SK-N-SH treated with all-trans-retinoic acid at 6 μM for 48 hours (cell line): ENCODE measurements at regions not wholly inside any gene's neighbourhood (a gene's known extent, or its start where the extent isn't known, plus 50 kb on each side); places are given as distances from the start of the nearest gene placed in this dataset.

Experiments
- ATAC-seq: fragments of 200-7000 bp; cut with Tn5 transposase; 3 replicates; pipeline ENCODE4 v1.9.1; 2020; ENCODE audit warnings: mild to moderate bottlenecking, moderate library complexity
- ARNTL ChIP-seq: fragments of 450-650 bp; formaldehyde crosslinking; IDR thresholded peaks from 2 replicates; pipeline ENCODE4 v1.5.0; 2020; ENCODE audit warnings: low read depth, mild to moderate bottlenecking, moderate library complexity, borderline replicate concordance
- BACH2 ChIP-seq: fragments of 250-450 bp; sonication (Bioruptor Pico); IDR thresholded peaks from 2 replicates; pipeline ENCODE4 v1.9.0; 2021; ENCODE audit warnings: mild to moderate bottlenecking, borderline replicate concordance
- CREB5 ChIP-seq: fragments of 250-450 bp; sonication (Bioruptor Pico); IDR thresholded peaks from 2 replicates; pipeline ENCODE4 v1.5.1; 2020; ENCODE audit warnings: low read depth, mild to moderate bottlenecking, moderate library complexity
- CSDC2 ChIP-seq: fragments of 250-450 bp; sonication (Bioruptor Pico); IDR thresholded peaks from 2 replicates; pipeline ENCODE4 v1.5.0; 2020; ENCODE audit warnings: mild to moderate bottlenecking, moderate library complexity
- CSRNP3 ChIP-seq: fragments of 250-450 bp; sonication (Bioruptor Pico); IDR thresholded peaks from 2 replicates; pipeline ENCODE4 v1.5.1; 2021; ENCODE audit warnings: mild to moderate bottlenecking, moderate library complexity
- ESRRG ChIP-seq: fragments of 250-450 bp; sonication (Bioruptor Pico); IDR thresholded peaks from 2 replicates; pipeline ENCODE4 v1.6.1; 2021; ENCODE audit warnings: mild to moderate bottlenecking
- ISL1 ChIP-seq: fragments of 250-450 bp; sonication (Bioruptor Pico); IDR thresholded peaks from 2 replicates; pipeline ENCODE4 v2.1.2; 2022; ENCODE audit warnings: mild to moderate bottlenecking, moderate library complexity
- OSR1 ChIP-seq: fragments of 250-450 bp; sonication (Bioruptor Pico); IDR thresholded peaks from 2 replicates; pipeline ENCODE4 v1.8.0; 2022; ENCODE audit warnings: moderate library complexity, mild to moderate bottlenecking, inconsistent platforms
- PATZ1 ChIP-seq: fragments of 250-450 bp; sonication (Bioruptor Pico); IDR thresholded peaks from 2 replicates; pipeline ENCODE4 v1.8.0; 2020; ENCODE audit warnings: mild to moderate bottlenecking, moderate library complexity, borderline replicate concordance
- POU6F1 ChIP-seq: fragments of 250-450 bp; sonication (Bioruptor Pico); IDR thresholded peaks from 2 replicates; pipeline ENCODE4 v1.8.0; 2021; ENCODE audit warnings: low read depth, mild to moderate bottlenecking, moderate library complexity, borderline replicate concordance
- PPARA ChIP-seq: fragments of 250-450 bp; sonication (Bioruptor Pico); IDR thresholded peaks from 2 replicates; pipeline ENCODE4 v1.5.0; 2020; ENCODE audit warnings: mild to moderate bottlenecking, borderline replicate concordance
- RARB ChIP-seq: fragments of 250-450 bp; sonication (Bioruptor Pico); IDR thresholded peaks from 2 replicates; pipeline ENCODE4 v1.8.0; 2021; ENCODE audit warnings: mild to moderate bottlenecking, moderate library complexity
- SNAI2 ChIP-seq: fragments of 250-450 bp; sonication (Bioruptor Pico); IDR thresholded peaks from 2 replicates; pipeline ENCODE4 v1.5.0; 2020; ENCODE audit warnings: mild to moderate bottlenecking, moderate library complexity
- TCF4 ChIP-seq: fragments of 250-450 bp; sonication (Bioruptor Pico); IDR thresholded peaks from 2 replicates; pipeline ENCODE4 v1.8.0; 2021; ENCODE audit warnings: mild to moderate bottlenecking, moderate library complexity, borderline replicate concordance
- TOX ChIP-seq: fragments of 250-450 bp; sonication (Bioruptor Pico); IDR thresholded peaks from 2 replicates; pipeline ENCODE4 v1.8.0; 2021; ENCODE audit warnings: mild to moderate bottlenecking, moderate library complexity, borderline replicate concordance
- TSHZ2 ChIP-seq: fragments of 250-450 bp; sonication (Bioruptor Pico); IDR thresholded peaks from 2 replicates; pipeline ENCODE4 v1.5.0; 2020; ENCODE audit warnings: mild to moderate bottlenecking, moderate library complexity
- ZFP3 ChIP-seq: fragments of 250-450 bp; sonication (Bioruptor Pico); IDR thresholded peaks from 2 replicates; pipeline ENCODE4 v1.5.0; 2020; ENCODE audit warnings: mild to moderate bottlenecking, moderate library complexity
- ZFP30 ChIP-seq: fragments of 450-650 bp; formaldehyde crosslinking; IDR thresholded peaks from 2 replicates; pipeline ENCODE4 v1.5.0; 2022; ENCODE audit warnings: mild to moderate bottlenecking, moderate library complexity
- ZNF70 ChIP-seq: fragments of 450-650 bp; formaldehyde crosslinking; IDR thresholded peaks from 2 replicates; pipeline ENCODE4 v1.5.0; 2020; ENCODE audit warnings: mild to moderate bottlenecking, moderate library complexity
- ZNF8 ChIP-seq: fragments of 450-650 bp; formaldehyde crosslinking; IDR thresholded peaks from 2 replicates; pipeline ENCODE4 v1.5.0; 2020; ENCODE audit warnings: mild to moderate bottlenecking, moderate library complexity

GRCh38 chr9:38251036-38251860, 141.3 kb upstream of the ALDH1B1 start (continued):
- TF ChIP-seq TSHZ2 (no peak), ARNTL (no peak)

- TF ChIP-seq POU6F1 (CRISPR knock-in tag): no peak
- TF ChIP-seq OSR1 (CRISPR knock-in tag): no peak
- TF ChIP-seq ZFP3: no peak
- TF ChIP-seq PPARA (CRISPR knock-in tag): no peak
- TF ChIP-seq CSRNP3: no peak
- no peak for TF ChIP-seq ZNF70 (CRISPR knock-in tag)
- TF ChIP-seq CREB5 (CRISPR knock-in tag): no peak
- no peak for TF ChIP-seq TCF4
- no peak for TF ChIP-seq ESRRG (CRISPR knock-in tag)
- no peak for TF ChIP-seq TSHZ2
- TF ChIP-seq SNAI2 (CRISPR knock-in tag): no peak
- no peak for TF ChIP-seq ISL1 (CRISPR knock-in tag)
- TF ChIP-seq RARB (CRISPR knock-in tag): no peak
- no peak for TF ChIP-seq ZFP30 (CRISPR knock-in tag)
- TF ChIP-seq CSDC2 (CRISPR knock-in tag): no peak
- TF ChIP-seq PATZ1 (CRISPR knock-in tag): no peak
- TF ChIP-seq ZNF8 (CRISPR knock-in tag): no peak
- no peak for TF ChIP-seq TOX
- no peak for TF ChIP-seq BACH2 (CRISPR knock-in tag)
- ATAC-seq: no peak
Observed at GRCh38 chr9:38250279-38251035, 142.0 kb upstream of the ALDH1B1 start.
